K562 (cell line): ENCODE measurements at regions not wholly inside any gene's neighbourhood (a gene's known extent, or its start where the extent isn't known, plus 50 kb on each side); places are given as distances from the start of the nearest gene placed in this dataset.

Experiments used
- ATAC-seq: fragments of 200-7000 bp; cut with Tn5 transposase; 3 replicates; pipeline ENCODE4 v1.9.1; 2020; ENCODE audit warnings: moderate library complexity
- BruUV-seq: library from RNA; stranded (reverse); fragments of 400-500 nt; replicated peaks from 2 replicates; lab custom pipeline; 2021; lab: Mats Ljungman, UMichigan
- CTCF ChIA-PET: fragments of 300-600 bp; formaldehyde crosslinking; extraction: SDS; loops from one replicate; lab custom pipeline; 2021; ENCODE audit warnings: low intra/inter-chr PET ratio; lab: Yijun Ruan, JAX
- POLR2A ChIA-PET: fragments of 300-600, 350-650 bp; sonication (Branson Sonifier 250); formaldehyde crosslinking; extraction: SDS; loops from one replicate; lab custom pipeline; 2021; ENCODE audit warnings: antibody characterized with exemption, inconsistent platforms; lab: Yijun Ruan, JAX
- DNase-seq, 4 experiments: peaks; one replicate each; pipeline versions ENCODE4 v3.0.0 to v3.0.0-alpha.2; 2011 to 2018; ENCODE audit warnings: low spot score in 3 of 4, mixed read lengths in 3 of 4; ENCODE audit errors: extremely low read depth in 1 of 4
- FAIRE-seq: peaks from 2 replicates; lab custom pipeline; 2011; peaks lifted over from hg19 to GRCh38; lab: Jason Lieb, UNC
- H2AFZ ChIP-seq: 2 replicates; pipeline ENCODE4 v1.6.0; 2011; ENCODE audit warnings: low read depth, low read length, control low read depth, inconsistent platforms
- H3K27ac ChIP-seq: fragments of 200-600 bp; 3 replicates; pipeline ENCODE4 v1.8.0; 2011; ENCODE audit warnings: low read depth, mild to moderate bottlenecking, control low read depth, inconsistent platforms, low read length, moderate library complexity, mixed read lengths; ENCODE audit errors: extremely low read depth
- H3K27me3 ChIP-seq, 2 experiments: fragments of 300-600 bp in 1 of 2; 2 replicates in 1 of 2; 3 replicates in 1 of 2; pipeline versions ENCODE4 v1.6.0 to v1.8.0; 2011; ENCODE audit warnings: inconsistent platforms in 2 of 2, low read length in 2 of 2, mild to moderate bottlenecking in 1 of 2, mixed read lengths in 1 of 2, moderate library complexity in 1 of 2; ENCODE audit not compliant: control insufficient read depth in 2 of 2, insufficient read depth in 2 of 2
- H3K36me3 ChIP-seq: fragments of 300-600 bp; 3 replicates; pipeline ENCODE4 v1.8.0; 2011; ENCODE audit warnings: mild to moderate bottlenecking, low read length, inconsistent platforms; ENCODE audit not compliant: control insufficient read depth, insufficient read depth
- H3K4me1 ChIP-seq, 2 experiments: fragments of 200-600 bp in 1 of 2; replicated peaks in 1 of 2; 2 replicates in 1 of 2; 3 replicates in 1 of 2; pipeline versions ENCODE4 v1.5.1 to v1.8.0; 2011; ENCODE audit warnings: inconsistent platforms in 2 of 2, low read length in 2 of 2, mild to moderate bottlenecking in 1 of 2, mixed read lengths in 1 of 2, moderate library complexity in 1 of 2; ENCODE audit not compliant: control insufficient read depth in 2 of 2, insufficient read depth in 2 of 2
- H3K4me2 ChIP-seq: 2 replicates; pipeline ENCODE4 v1.6.1; 2011; ENCODE audit warnings: low read length, control low read depth, inconsistent platforms, mixed read lengths; ENCODE audit not compliant: insufficient read depth
- H3K4me3 ChIP-seq: fragments of 200-600 bp; sonication (generic), shearing (Covaris generic); 2 replicates; pipeline ENCODE4 v1.5.1; 2016; ENCODE audit warnings: control low read depth, inconsistent platforms
- H3K79me2 ChIP-seq: fragments of 200-600 bp; 3 replicates; pipeline ENCODE4 v1.8.0; 2011; ENCODE audit warnings: low read length, inconsistent platforms; ENCODE audit not compliant: control insufficient read depth, insufficient read depth
- H3K9ac ChIP-seq, 2 experiments: 2 replicates each; pipeline versions ENCODE4 v1.6.0 to v1.6.1; 2011; ENCODE audit warnings: low read depth in 2 of 2, low read length in 2 of 2, control low read depth in 1 of 2, inconsistent platforms in 1 of 2, mild to moderate bottlenecking in 1 of 2, mixed read lengths in 1 of 2; ENCODE audit not compliant: insufficient read depth in 1 of 2
- H3K9me1 ChIP-seq: one replicate; pipeline ENCODE4 v1.6.0; 2011; ENCODE audit warnings: inconsistent platforms, mild to moderate bottlenecking, low read length, moderate library complexity; ENCODE audit not compliant: control insufficient read depth, insufficient read depth
- H3K9me3 ChIP-seq: replicated peaks from 2 replicates; pipeline ENCODE4 v1.5.1; 2011; ENCODE audit warnings: low read depth, low read length, inconsistent platforms; ENCODE audit not compliant: control insufficient read depth, insufficient read depth
- H4K20me1 ChIP-seq: replicated peaks from 2 replicates; pipeline ENCODE4 v1.6.1; 2011; ENCODE audit warnings: low read length, inconsistent platforms, mixed read lengths; ENCODE audit not compliant: control insufficient read depth, insufficient read depth
- CBX1 ChIP-seq: sonication (generic); IDR thresholded peaks from 2 replicates; pipeline ENCODE4 v1.6.1; 2016; ENCODE audit warnings: antibody characterized with exemption, low read depth, mild to moderate bottlenecking
- EP400 ChIP-seq: fragments of 450-650 bp; IDR thresholded peaks from 2 replicates; pipeline ENCODE4 v1.6.1; 2017; ENCODE audit warnings: antibody characterized with exemption, mild to moderate bottlenecking, moderate library complexity
- ERF ChIP-seq: fragments of 450-650 bp; formaldehyde crosslinking; IDR thresholded peaks from 2 replicates; pipeline ENCODE4 v1.4.0; 2020; ENCODE audit warnings: mild to moderate bottlenecking, mixed read lengths
- HNRNPK ChIP-seq: fragments of 200-400 bp; formaldehyde crosslinking; IDR thresholded peaks from one replicate; pipeline ENCODE4 v1.6.1; 2018; ENCODE audit warnings: mild to moderate bottlenecking, low read depth, low read length; ENCODE audit not compliant: poor library complexity, severe bottlenecking
- KLF1 ChIP-seq: fragments of 450-650 bp; IDR thresholded peaks from 2 replicates; pipeline ENCODE4 v1.6.1; 2016; ENCODE audit warnings: missing genetic modification characterization, missing compliant biosample characterization
- L3MBTL2 ChIP-seq: fragments of 450-650 bp; IDR thresholded peaks from 2 replicates; pipeline ENCODE4 v1.6.1; 2016; ENCODE audit warnings: mild to moderate bottlenecking, moderate library complexity
- MXI1 ChIP-seq: IDR thresholded peaks from 2 replicates; pipeline ENCODE4 v1.6.1; 2011; ENCODE audit warnings: low read depth, mild to moderate bottlenecking, improper control_type of control experiment, low read length
- NFRKB ChIP-seq: fragments of 450-650 bp; IDR thresholded peaks from 2 replicates; pipeline ENCODE4 v1.6.1; 2016; ENCODE audit warnings: low read depth
- NKRF ChIP-seq: fragments of 450-650 bp; IDR thresholded peaks from 2 replicates; pipeline ENCODE4 v1.6.1; 2016; ENCODE audit warnings: borderline replicate concordance
- RBM15 ChIP-seq: fragments of 200-400 bp; formaldehyde crosslinking; IDR thresholded peaks from 2 replicates; pipeline ENCODE4 v1.6.1; 2018; ENCODE audit warnings: mild to moderate bottlenecking, low read length, moderate library complexity; ENCODE audit not compliant: insufficient read depth
- RCOR1 ChIP-seq, 2 experiments: IDR thresholded peaks; 2 replicates each; pipeline ENCODE4 v1.6.1; 2012; ENCODE audit warnings: low read depth in 2 of 2, low read length in 2 of 2, borderline replicate concordance in 1 of 2, improper control_type of control experiment in 1 of 2
- SMARCA5 ChIP-seq: fragments of 450-650 bp; IDR thresholded peaks from 2 replicates; pipeline ENCODE4 v1.6.1; 2016
- SRF ChIP-seq, 2 experiments: fragments of 250-450, 450-650 bp in 1 of 2; sonication (Bioruptor Pico) in 1 of 2; sonication (generic) in 1 of 2; formaldehyde crosslinking; IDR thresholded peaks; 2 replicates each; pipeline versions ENCODE4 v1.5.0 to v1.5.1; 2020 to 2022; ENCODE audit warnings: mild to moderate bottlenecking in 1 of 2, missing genetic modification reagents in 1 of 2
- USF1 ChIP-seq: sonication (generic); formaldehyde crosslinking; IDR thresholded peaks from 2 replicates; pipeline ENCODE4 v1.9.0; 2022; ENCODE audit warnings: mild to moderate bottlenecking, missing genetic modification reagents
- ZNF644 ChIP-seq: fragments of 200-800 bp; sonication (Bioruptor generic); IDR thresholded peaks from 2 replicates; pipeline ENCODE4 v1.6.1; 2016; ENCODE audit warnings: low read depth, missing genetic modification characterization, missing compliant biosample characterization
- WGBS: fragments of 100-300 bp; shearing (Covaris generic); methylation state at CpG from one replicate; pipeline ENCODE4 v1.1.6; 2016; ENCODE audit warnings: low coverage, mixed read lengths; ENCODE audit not compliant: insufficient coverage; ENCODE audit errors: missing lambda C conversion rate; 5-methylcytosine and 5-hydroxymethylcytosine counted together
- in situ Hi-C: fragments of 300-500 bp; cut with MboI; formaldehyde crosslinking; loops from 4 replicates; pipeline ENCODE4 v1.15.0; 2018; ENCODE audit warnings: inconsistent platforms, mixed read lengths
- intact Hi-C: fragments of 100-400 bp; cut with micrococcal nuclease; formaldehyde crosslinking; loops from 2 replicates; pipeline ENCODE4 v1.14.2; 2022
- TF ChIP-seq, protein P1 (sequence below): fragments of 450-650 bp; conservative IDR thresholded peaks from 2 replicates; pipeline ENCODE4 v1.6.1; 2016; ENCODE audit warnings: missing genetic modification characterization, low read depth, mild to moderate bottlenecking, missing compliant biosample characterization, moderate library complexity

GRCh38 chr2:15782009-15782751 is 158.2 kb upstream of the MYCN start:
- H3K27ac ChIP-seq: no peak overlapping the region
- DNase-seq (no peak), ATAC-seq (no peak), FAIRE-seq (no peak)
- ChIA-PET CTCF (no interaction called here), POLR2A (interaction anchor here (0.5 to 1.2 kb wide), 3 partner anchors 12 to 29 kb away, joined by 3 to 4 read pairs (median 3); no protein-coding TSS in a partner anchor)
- H3K4me3 ChIP-seq: no peak overlapping the region
- H4K20me1 ChIP-seq: no peaks in the 10 kb centered on the region; the same call in none of the 2 replicates
- H3K9me3 ChIP-seq: no peaks in the 10 kb centered on the region
- no peaks in the 10 kb centered on the region for H3K79me2 ChIP-seq
- H3K9ac ChIP-seq: no peak overlapping the region
- H3K36me3 ChIP-seq: no peaks in the 10 kb centered on the region
- in situ Hi-C loops: no loop called here
- TF ChIP-seq HNRNPK (no peak), KLF1 (tag) (no peak), RBM15 (no peak), CBX1 (no peak), SRF (CRISPR knock-in tag; IDR thresholded peaks at IDR 0.05) (no peak), L3MBTL2 (no peak), MXI1 (no peak), ERF (CRISPR knock-in tag) (no peak), EP400 (no peak), USF1 (no peak), RCOR1 (IDR thresholded peaks at IDR 0.05; ENCODE audit: borderline replicate concordance in 1 of 2, low read depth in 2 of 2, low read length in 2 of 2) (no peak), NKRF (no peak), ZNF644 (tag) (no peak), NFRKB (no peak), SMARCA5 (no peak)
- TF ChIP-seq, protein P1, sequence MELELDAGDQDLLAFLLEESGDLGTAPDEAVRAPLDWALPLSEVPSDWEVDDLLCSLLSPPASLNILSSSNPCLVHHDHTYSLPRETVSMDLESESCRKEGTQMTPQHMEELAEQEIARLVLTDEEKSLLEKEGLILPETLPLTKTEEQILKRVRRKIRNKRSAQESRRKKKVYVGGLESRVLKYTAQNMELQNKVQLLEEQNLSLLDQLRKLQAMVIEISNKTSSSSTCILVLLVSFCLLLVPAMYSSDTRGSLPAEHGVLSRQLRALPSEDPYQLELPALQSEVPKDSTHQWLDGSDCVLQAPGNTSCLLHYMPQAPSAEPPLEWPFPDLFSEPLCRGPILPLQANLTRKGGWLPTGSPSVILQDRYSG (tag): no peak
- H3K27me3 ChIP-seq: peaks cover 9 to 63% of the 10 kb centered on the region in 2 experiments
- peaks cover 0 to 3% of the 10 kb centered on the region in 2 experiments; a peak in 1 of 5 replicates for H3K4me1 ChIP-seq
- H2AFZ ChIP-seq: no peak overlapping the region
- no peaks in the 10 kb centered on the region for H3K9me1 ChIP-seq
- intact Hi-C loops: no loop called here
- no TSS peak for BruUV-seq
- no peak overlapping the region for H3K4me2 ChIP-seq
- 0% methylated on average over 16 of the region's 16 CpGs for WGBS
